ENCODE measurements at regions not wholly inside any gene's neighbourhood (a gene's known extent, or its start where the extent isn't known, plus 50 kb on each side); places are given as distances from the start of the nearest gene placed in this dataset.

- TF ChIP-seq ZNF462 (CRISPR knock-in tag; IDR thresholded peaks at IDR 0.05) (no peak), ZNF331 (CRISPR knock-in tag; IDR thresholded peaks at IDR 0.05; ENCODE audit: low read depth) (no peak)
Observed at GRCh38 chr2:49355611-49356010, 201.3 kb upstream of the FSHR start (continued).

GRCh38 chr2:49351560-49351959, 197.2 kb upstream of the FSHR start:
- no peak overlapping the region for H3K4me3 Mint-ChIP-seq
- H3K27ac Mint-ChIP-seq = no peak overlapping the region
- H3K4me1 Mint-ChIP-seq = peaks cover 11% of the 10 kb centered on the region; the same call in 2 of the 3 replicates
- no peak overlapping the region for H3K27ac ChIP-seq (ENCODE audit: low read depth)
- no peak overlapping the region for H3K4me3 ChIP-seq
- H3K27me3 Mint-ChIP-seq (ENCODE audit: insufficient read depth, low read depth, poor library complexity) = no peaks in the 10 kb centered on the region
- no peak overlapping the region for H2AFZ ChIP-seq
- ATAC-seq (peak; percentile 37; the same call in 1 of the 3 replicates), DNase-seq (ENCODE audit: low spot score) (peak; percentile 19)
- no peak overlapping the region for H3K4me2 ChIP-seq
- H3K4me1 ChIP-seq (ENCODE audit: insufficient read depth) = peaks cover 5% of the 10 kb centered on the region; the same call in 1 of the 2 replicates
- H3K9me3 Mint-ChIP-seq = no peaks in the 10 kb centered on the region
- no peaks in the 10 kb centered on the region for H3K27me3 ChIP-seq (ENCODE audit: insufficient read depth)
- H3K36me3 ChIP-seq (ENCODE audit: insufficient read depth) = no peaks in the 10 kb centered on the region
- no peaks in the 10 kb centered on the region for H3K9me2 ChIP-seq (ENCODE audit: insufficient read depth)
- no peaks in the 10 kb centered on the region for H3F3A ChIP-seq (replicated peaks; ENCODE audit: low read depth)
- H3K79me2 ChIP-seq (replicated peaks; ENCODE audit: insufficient read depth) = no peaks in the 10 kb centered on the region
- H4K20me1 ChIP-seq (replicated peaks; ENCODE audit: insufficient read depth) = no peaks in the 10 kb centered on the region
- H3K36me3 Mint-ChIP-seq (ENCODE audit: low read depth) = no peaks in the 10 kb centered on the region
- TF ChIP-seq EZH2 (IDR thresholded peaks at IDR 0.05; ENCODE audit: low read depth, unreplicated experiment) (no peak), POLR2AphosphoS5 (IDR thresholded peaks at IDR 0.05; ENCODE audit: low read depth) (no peak), EZH2phosphoT487 (IDR thresholded peaks at IDR 0.05; ENCODE audit: unreplicated experiment) (no peak), CREB1 (CRISPR knock-in tag; IDR thresholded peaks at IDR 0.05; ENCODE audit: low read depth) (no peak), CTCF (conservative IDR thresholded peaks at IDR 0.05; ENCODE audit: low read depth in 2 of 2) (no peak), REST (IDR thresholded peaks at IDR 0.05; ENCODE audit: unreplicated experiment) (no peak), NANOG (IDR thresholded peaks at IDR 0.05; ENCODE audit: borderline replicate concordance) (no peak), ETS1 (IDR thresholded peaks at IDR 0.05) (no peak), ZNF331 (CRISPR knock-in tag; IDR thresholded peaks at IDR 0.05; ENCODE audit: low read depth) (no peak), JUNB (IDR thresholded peaks at IDR 0.05; ENCODE audit: unreplicated experiment) (no peak), STAT1 (IDR thresholded peaks at IDR 0.05; ENCODE audit: unreplicated experiment) (no peak)

All from GM23338 (cell line).